Esophagus muscularis mucosa (tissue), 3 donors: ENCODE measurements at regions not wholly inside any gene's neighbourhood (a gene's known extent, or its start where the extent isn't known, plus 50 kb on each side); places are given as distances from the start of the nearest gene placed in this dataset.

Source experiments
- CTCF ChIP-seq, 3 experiments: fragments of 200-600 bp in 2 of 3; fragments of 450-650 bp in 1 of 3; sonication (generic) in 2 of 3; IDR thresholded peaks; one replicate each; pipeline ENCODE4 v1.5.1; 2017 to 2019; ENCODE audit warnings: antibody characterized with exemption in 3 of 3, mild to moderate bottlenecking in 2 of 3, moderate library complexity in 1 of 3
- POLR2A ChIP-seq: fragments of 450-650 bp; IDR thresholded peaks from one replicate; pipeline ENCODE4 v1.6.1; 2017; ENCODE audit warnings: antibody characterized with exemption, moderate library complexity, mild to moderate bottlenecking, low read depth

- no peak for TF ChIP-seq CTCF (IDR thresholded peaks at IDR 0.05)
- TF ChIP-seq POLR2A, result no peak
Observed at GRCh38 chr18:2240311-2240705, 331.0 kb downstream of the METTL4 start.
